Adrenal gland (tissue), 9 donors: ENCODE measurements at regions not wholly inside any gene's neighbourhood (a gene's known extent, or its start where the extent isn't known, plus 50 kb on each side); places are given as distances from the start of the nearest gene placed in this dataset.

Experiments used
- DNase-seq, 7 donors: peaks; one replicate each; pipeline ENCODE4 v3.0.0-alpha.2; 2019 to 2020
- H3K27ac ChIP-seq, 5 donors: fragments of 200-600 bp; sonication (generic) in 4 of 5; 1 replicate in 3 of 5; 2 replicates in 2 of 5; pipeline versions ENCODE4 v1.5.1 to v1.8.0; 2016 to 2020; ENCODE audit warnings: mild to moderate bottlenecking in 1 of 5
- H3K27me3 ChIP-seq: fragments of 200-600 bp; 2 replicates; pipeline ENCODE4 v1.8.0; 2021
- H3K36me3 ChIP-seq, 2 donors: fragments of 200-600 bp; replicated peaks in 1 of 2; 1 replicate in 1 of 2; 2 replicates in 1 of 2; pipeline versions ENCODE4 v1.5.1 to v1.8.0; 2018 to 2022
- H3K4me1 ChIP-seq, 2 donors: fragments of 200-600 bp; replicated peaks in 1 of 2; 1 replicate in 1 of 2; 2 replicates in 1 of 2; pipeline versions ENCODE4 v1.5.1 to v1.8.0; 2018 to 2021
- H3K4me3 ChIP-seq, 4 donors: fragments of 200-600 bp; sonication (generic) in 3 of 4; one replicate each; pipeline ENCODE4 v1.5.1; 2016 to 2018
- H3K9me3 ChIP-seq, 3 donors: fragments of 200-600 bp; sonication (generic) in 1 of 3; replicated peaks in 1 of 3; 1 replicate in 2 of 3; 2 replicates in 1 of 3; pipeline versions ENCODE4 v1.5.1 to v1.8.0; 2016 to 2021
- POLR2A ChIP-seq, 2 donors: fragments of 450-650 bp; IDR thresholded peaks; one replicate each; pipeline ENCODE4 v1.6.1; 2017; ENCODE audit warnings: antibody characterized with exemption in 2 of 2, mild to moderate bottlenecking in 2 of 2, moderate library complexity in 1 of 2
- WGBS, 4 donors: extraction: QIAGEN DNeasy Blood & Tissue Kit in 2 of 4; methylation state at CpG; one replicate each; pipeline versions ENCODE4 v1.1.5 to v1.1.7; 2013 to 2017; 5-methylcytosine and 5-hydroxymethylcytosine counted together
- intact Hi-C, 2 donors: fragments of 100-400 bp; cut with DNase I; formaldehyde crosslinking; loops; one replicate each; pipeline versions ENCODE4 v1.14.1 to v1.15.0; 2022 to 2023
- TF ChIP-seq, protein P1 (sequence below), 6 experiments: fragments of 450-650 bp in 4 of 6; fragments of 200-600 bp in 2 of 6; sonication (generic) in 1 of 6; IDR thresholded peaks; 1 replicate in 5 of 6; 2 replicates in 1 of 6; pipeline versions ENCODE4 v1.5.1 to v1.8.0; 2016 to 2021; ENCODE audit warnings: antibody characterized with exemption in 6 of 6, mild to moderate bottlenecking in 2 of 6, moderate library complexity in 1 of 6
- donor health status: healthy with polysubstance abuse.
- donor health status: Bipolar disorder and iron deficiency.
- donor health status: DM: yes; HTN: yes; CAD: no.
- donor health status: DM: no; HTN: no; CAD: no.
- donor health status: DM: no; HTN: no; CAD: no.

DNA sequence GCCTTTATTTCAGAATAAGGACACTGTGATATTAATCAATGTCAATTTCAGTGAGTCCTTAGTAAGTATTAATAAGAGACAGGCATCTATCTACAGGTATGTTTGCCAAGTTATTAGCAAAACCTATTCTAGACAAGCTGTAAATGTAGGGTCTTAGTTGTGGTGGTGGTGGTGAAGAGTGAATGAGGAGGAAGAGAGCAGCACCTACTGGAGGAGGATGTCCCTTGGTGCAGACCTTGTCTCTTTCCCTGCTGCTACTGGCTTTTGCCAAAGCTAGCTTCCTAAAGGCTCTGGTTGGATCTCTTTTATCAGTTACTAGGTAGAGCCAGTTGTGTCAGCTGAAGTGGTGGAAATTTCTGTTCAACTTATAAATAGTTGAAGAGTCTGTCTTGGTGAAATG is 304.8 kb upstream of the ATP2B1 start:
- Histone ChIP-seq H3K27me3 (no peaks in the 10 kb centered on the region), H3K9me3 (no peaks in the 10 kb centered on the region), H3K36me3 (no peaks in the 10 kb centered on the region), H3K4me1 (no peaks in the 10 kb centered on the region), H3K4me3 (no peak overlapping the region), H3K27ac (no peak overlapping the region)
- no peak for DNase-seq
- TF ChIP-seq, protein P1, sequence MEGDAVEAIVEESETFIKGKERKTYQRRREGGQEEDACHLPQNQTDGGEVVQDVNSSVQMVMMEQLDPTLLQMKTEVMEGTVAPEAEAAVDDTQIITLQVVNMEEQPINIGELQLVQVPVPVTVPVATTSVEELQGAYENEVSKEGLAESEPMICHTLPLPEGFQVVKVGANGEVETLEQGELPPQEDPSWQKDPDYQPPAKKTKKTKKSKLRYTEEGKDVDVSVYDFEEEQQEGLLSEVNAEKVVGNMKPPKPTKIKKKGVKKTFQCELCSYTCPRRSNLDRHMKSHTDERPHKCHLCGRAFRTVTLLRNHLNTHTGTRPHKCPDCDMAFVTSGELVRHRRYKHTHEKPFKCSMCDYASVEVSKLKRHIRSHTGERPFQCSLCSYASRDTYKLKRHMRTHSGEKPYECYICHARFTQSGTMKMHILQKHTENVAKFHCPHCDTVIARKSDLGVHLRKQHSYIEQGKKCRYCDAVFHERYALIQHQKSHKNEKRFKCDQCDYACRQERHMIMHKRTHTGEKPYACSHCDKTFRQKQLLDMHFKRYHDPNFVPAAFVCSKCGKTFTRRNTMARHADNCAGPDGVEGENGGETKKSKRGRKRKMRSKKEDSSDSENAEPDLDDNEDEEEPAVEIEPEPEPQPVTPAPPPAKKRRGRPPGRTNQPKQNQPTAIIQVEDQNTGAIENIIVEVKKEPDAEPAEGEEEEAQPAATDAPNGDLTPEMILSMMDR (IDR thresholded peaks at IDR 0.05): peak in 2 of 6 experiments; percentile 14 to 18
- TF ChIP-seq POLR2A (IDR thresholded peaks at IDR 0.05): no peak
- intact Hi-C loops: no loop called here

DNA sequence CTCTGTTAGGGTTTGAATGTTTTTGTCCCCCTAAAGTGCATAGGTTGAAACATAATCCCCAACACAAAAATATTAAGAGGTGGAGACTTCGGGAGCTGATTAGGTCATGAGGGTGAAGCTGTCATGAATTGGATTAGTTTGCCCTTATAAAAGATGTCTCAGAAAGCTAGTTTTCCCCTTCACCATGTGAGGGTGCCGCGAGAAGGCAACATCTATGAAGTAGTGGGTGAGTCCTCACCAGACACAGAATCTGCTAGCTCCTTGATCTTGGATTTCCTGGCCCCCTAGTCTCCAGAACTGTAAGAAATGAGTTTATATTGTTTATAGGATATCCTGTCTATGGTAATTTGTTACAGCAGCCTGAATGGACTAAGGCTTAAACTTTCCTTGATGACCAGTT is 301.5 kb upstream of the ATP2B1 start:
- intact Hi-C loops: no loop called here
- 79 to 98% (median 91%) methylated on average over 3 of the region's 3 CpGs for WGBS, 4 donors
- TF ChIP-seq, protein P1 (IDR thresholded peaks at IDR 0.05): no peak
- no peak for TF ChIP-seq POLR2A (IDR thresholded peaks at IDR 0.05)

DNA sequence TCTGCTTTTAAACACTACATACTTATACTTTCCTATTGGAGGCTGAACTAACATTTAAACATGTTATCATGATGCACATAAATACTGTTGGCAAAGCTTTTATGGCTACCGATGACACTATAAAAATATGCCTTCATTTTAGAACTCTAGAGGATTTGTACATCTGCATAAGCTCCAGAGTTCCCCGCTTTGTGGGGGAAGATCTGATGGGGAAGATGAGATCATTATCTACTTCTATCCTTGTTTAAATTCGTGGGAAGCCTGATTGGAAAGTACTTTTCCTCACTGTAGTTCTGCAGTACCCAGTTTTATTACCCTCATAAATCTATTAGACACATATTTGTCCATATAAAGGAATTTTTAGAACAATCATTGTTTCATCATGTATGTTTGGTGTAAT is 299.6 kb upstream of the ATP2B1 start:
- Histone ChIP-seq H3K27ac (no peak overlapping the region), H3K27me3 (no peaks in the 10 kb centered on the region), H3K36me3 (no peaks in the 10 kb centered on the region), H3K9me3 (no peaks in the 10 kb centered on the region), H3K4me3 (no peak overlapping the region), H3K4me1 (no peaks in the 10 kb centered on the region)
- DNase-seq: no peak
- intact Hi-C loops: no loop called here
- WGBS, 4 donors: 64 to 72% (median 68%) methylated on average over 3 of the region's 3 CpGs
- TF ChIP-seq, protein P1 (IDR thresholded peaks at IDR 0.05): no peak
- TF ChIP-seq POLR2A (IDR thresholded peaks at IDR 0.05): no peak

More for the DNA sequence above, 301.5 kb upstream of the ATP2B1 start:
- H3K36me3 ChIP-seq: no peaks in the 10 kb centered on the region
- no peaks in the 10 kb centered on the region for H3K4me1 ChIP-seq
- no peaks in the 10 kb centered on the region for H3K27me3 ChIP-seq
- H3K9me3 ChIP-seq: no peaks in the 10 kb centered on the region
- no peak overlapping the region for H3K4me3 ChIP-seq
- no peak overlapping the region for H3K27ac ChIP-seq
- no peak for DNase-seq

DNA sequence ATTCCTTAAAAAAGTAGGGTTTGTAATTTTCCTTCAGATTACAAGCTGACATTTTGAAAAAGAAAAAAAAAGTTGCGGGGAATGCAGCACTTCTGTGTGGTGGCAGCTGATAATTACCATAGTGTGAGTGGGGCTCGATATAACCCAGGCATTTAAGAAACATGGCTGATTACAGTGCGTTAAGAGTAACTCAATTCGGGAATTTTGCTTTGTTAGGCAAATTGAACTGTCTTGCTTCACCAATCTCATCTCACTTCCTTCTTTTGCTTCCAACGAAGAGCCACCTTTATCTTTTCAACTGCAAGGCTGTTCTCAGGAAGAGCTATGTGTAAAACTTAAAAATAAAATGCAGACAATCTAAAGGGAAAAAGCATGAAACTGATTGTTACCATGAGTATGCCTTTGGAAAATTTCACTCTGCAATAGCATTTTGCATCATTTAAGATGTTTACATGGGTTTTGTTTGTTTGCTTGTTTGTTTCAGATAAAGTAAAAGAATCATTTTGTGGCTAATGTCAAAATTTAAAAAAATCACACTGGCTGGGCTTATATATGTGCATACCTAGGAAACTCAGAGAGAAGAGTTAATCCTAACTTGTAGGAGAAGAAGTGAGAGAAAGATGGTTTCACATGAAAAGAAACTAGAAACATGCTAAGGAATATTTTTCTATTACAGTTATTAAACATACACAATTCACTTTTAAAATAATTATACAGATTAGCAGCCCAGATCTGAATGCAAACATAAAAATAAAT is 295.9 kb upstream of the ATP2B1 start:
- Histone ChIP-seq H3K9me3 (no peaks in the 10 kb centered on the region), H3K36me3 (no peaks in the 10 kb centered on the region), H3K4me3 (no peak overlapping the region), H3K27me3 (no peaks in the 10 kb centered on the region), H3K27ac (no peak overlapping the region), H3K4me1 (no peaks in the 10 kb centered on the region)
- intact Hi-C loops: no loop called here
- 64 to 79% (median 68%) methylated on average over 5 of the region's 5 CpGs for WGBS, 4 donors
- DNase-seq: no peak
- TF ChIP-seq, protein P1 (IDR thresholded peaks at IDR 0.05): no peak
- no peak for TF ChIP-seq POLR2A (IDR thresholded peaks at IDR 0.05)
